ENCODE measurements at regions not wholly inside any gene's neighbourhood (a gene's known extent, or its start where the extent isn't known, plus 50 kb on each side); places are given as distances from the start of the nearest gene placed in this dataset.

GRCh38 chr11:70782401-70782913, 384.1 kb downstream of the CTTN start:
- no peak for TF ChIP-seq POLR2A (IDR thresholded peaks at IDR 0.05)
- no peak for TF ChIP-seq CTCF (IDR thresholded peaks at IDR 0.05)

Measured in thyroid gland (tissue), 4 donors.